Astrocyte of the cerebellum (primary cell): ENCODE measurements at regions not wholly inside any gene's neighbourhood (a gene's known extent, or its start where the extent isn't known, plus 50 kb on each side); places are given as distances from the start of the nearest gene placed in this dataset.

ENCODE experiments used
- DNase-seq: peaks from one replicate; pipeline ENCODE4 v3.0.0-alpha.2; 2011; ENCODE audit warnings: low read depth
- H3K4me3 ChIP-seq: 2 replicates; pipeline ENCODE4 v1.5.1; 2011; ENCODE audit warnings: mild to moderate bottlenecking, low read depth, low read length, moderate library complexity
- CTCF ChIP-seq: IDR thresholded peaks from 2 replicates; pipeline ENCODE4 v1.5.1; 2012; ENCODE audit warnings: low read length, low read depth, moderate library complexity, mild to moderate bottlenecking; ENCODE audit errors: missing control alignments
- in situ Hi-C: cut with HindIII; loops from 2 replicates; pipeline ENCODE4 v1.10.0; 2017; ENCODE audit warnings: low sequenced_read_pairs

- TF ChIP-seq CTCF: no peak
- DNase-seq: no peak
- H3K4me3 ChIP-seq: no peak overlapping the region
- in situ Hi-C loops: no loop called here
Observed at GRCh38 chrX:148381603-148382002, 118.8 kb upstream of the AFF2 start.

- no peak for DNase-seq
- H3K4me3 ChIP-seq: no peak overlapping the region
- TF ChIP-seq CTCF: no peak
- in situ Hi-C loops: no loop called here
Observed at GRCh38 chrX:148382983-148383382, 117.4 kb upstream of the AFF2 start.

GRCh38 chrX:148385471-148385870, 114.9 kb upstream of the AFF2 start:
- in situ Hi-C loops: no loop called here
- no peak for DNase-seq
- no peak overlapping the region for H3K4me3 ChIP-seq
- TF ChIP-seq CTCF: no peak

- DNase-seq: no peak
- no peak for TF ChIP-seq CTCF
- in situ Hi-C loops: no loop called here
- no peak overlapping the region for H3K4me3 ChIP-seq
Observed at GRCh38 chrX:148389629-148390028, 110.8 kb upstream of the AFF2 start.

GRCh38 chrX:148412006-148412405, 88.4 kb upstream of the AFF2 start:
- no peak overlapping the region for H3K4me3 ChIP-seq
- no peak for DNase-seq
- in situ Hi-C loops: no loop called here
- TF ChIP-seq CTCF: no peak

- no peak for DNase-seq
- H3K4me3 ChIP-seq: no peak overlapping the region
- TF ChIP-seq CTCF: no peak
- in situ Hi-C loops: no loop called here
Observed at GRCh38 chrX:148416142-148416541, 84.3 kb upstream of the AFF2 start.

- no peak for DNase-seq
- no peak overlapping the region for H3K4me3 ChIP-seq
- in situ Hi-C loops: no loop called here
- TF ChIP-seq CTCF: no peak
Observed at GRCh38 chrX:148416931-148417330, 83.5 kb upstream of the AFF2 start.
